ENCODE measurements at regions not wholly inside any gene's neighbourhood (a gene's known extent, or its start where the extent isn't known, plus 50 kb on each side); places are given as distances from the start of the nearest gene placed in this dataset.
A peak's percentile ranks its signal among the peaks of the same experiment; 100 is the strongest.
"Not testable (repeated sequence)": the region's sequence is repeated elsewhere in the genome, so short reads cannot be mapped to it uniquely, and the experiment has no call there.

DNA sequence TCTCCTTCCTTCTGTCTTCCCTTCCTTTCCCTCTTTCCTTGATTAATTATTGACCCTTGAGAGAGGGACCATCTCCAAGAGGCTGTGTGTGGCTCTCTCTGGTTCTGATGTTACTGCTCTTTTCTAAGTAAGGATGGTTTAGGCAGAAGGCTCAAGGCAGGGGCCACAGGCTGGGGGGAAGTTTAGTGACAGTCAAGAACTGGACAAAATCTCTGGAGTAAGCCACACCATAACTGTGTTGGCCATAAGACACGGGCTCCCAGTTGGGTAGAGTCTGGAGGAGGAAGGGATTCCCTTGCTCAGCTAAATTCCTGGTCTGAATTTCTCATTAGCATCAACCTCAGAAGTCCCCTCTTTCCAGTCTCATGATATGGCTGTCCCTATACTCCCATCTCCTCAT lies 74.7 kb downstream of the BUD13 start:
- DNase-seq = no peak

DNA sequence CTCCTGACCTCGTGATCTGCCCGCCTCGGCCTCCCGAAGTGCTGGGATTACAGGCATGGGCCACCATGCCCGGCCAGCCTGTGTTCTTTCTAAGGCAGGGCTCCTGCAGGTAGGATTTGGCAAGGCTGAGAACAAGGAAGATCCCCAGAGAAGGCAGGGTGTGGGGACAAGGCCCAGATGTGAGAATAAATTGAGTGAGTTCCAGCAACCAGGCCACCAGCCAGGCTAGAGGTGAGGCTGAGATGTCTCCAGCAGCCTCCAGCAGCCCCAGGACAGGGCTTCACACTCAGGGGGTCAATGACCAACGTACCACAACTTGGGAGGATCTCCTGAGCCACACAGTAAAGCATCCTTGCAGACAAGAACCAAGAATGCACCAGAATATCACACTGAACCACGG lies 75.1 kb downstream of the BUD13 start:
- DNase-seq = no peak

- DNase-seq = no peak
Observed at GRCh38 chr11:116697011-116697410, 75.8 kb downstream of the BUD13 start.

GRCh38 chr11:116696381-116696941 lies 76.3 kb downstream of the BUD13 start:
- DNase-seq = no peak

GRCh38 chr11:116695657-116696254 lies 77.0 kb downstream of the BUD13 start:
- no peak for DNase-seq

- no peak for DNase-seq
Observed at GRCh38 chr11:116694815-116695590, 77.8 kb downstream of the BUD13 start.

DNA sequence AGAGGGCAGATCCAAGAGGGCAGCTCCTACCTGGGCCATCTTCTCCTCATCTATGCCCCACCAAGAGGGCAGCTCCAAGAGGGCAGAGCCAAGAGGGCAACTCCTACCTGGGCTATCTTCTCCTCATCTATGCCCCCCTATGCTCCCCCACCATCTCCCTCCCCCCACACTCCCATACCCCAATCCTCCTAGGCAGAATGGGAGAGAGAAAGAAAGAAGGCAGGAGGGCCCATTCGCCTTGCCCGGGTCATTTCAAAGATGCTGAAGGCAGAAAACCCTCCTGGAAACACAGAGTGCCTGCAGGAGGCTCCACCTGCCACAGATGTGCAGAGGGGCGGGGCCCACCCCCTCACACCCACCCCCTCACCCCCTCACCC lies 78.5 kb downstream of the BUD13 start:
- no peak for DNase-seq

GRCh38 chr11:116693593-116694348 lies 79.0 kb downstream of the BUD13 start:
- DNase-seq = no peak

GRCh38 chr11:116693102-116693570 lies 79.7 kb downstream of the BUD13 start:
- DNase-seq = no peak

GRCh38 chr11:116692318-116693101 lies 80.3 kb downstream of the BUD13 start:
- DNase-seq = no peak

- DNase-seq = peak; percentile 3
Observed at GRCh38 chr11:116691771-116692177, 81.0 kb downstream of the BUD13 start.

- no peak for DNase-seq
Observed at GRCh38 chr11:116690611-116691010, 82.2 kb downstream of the BUD13 start.

DNA sequence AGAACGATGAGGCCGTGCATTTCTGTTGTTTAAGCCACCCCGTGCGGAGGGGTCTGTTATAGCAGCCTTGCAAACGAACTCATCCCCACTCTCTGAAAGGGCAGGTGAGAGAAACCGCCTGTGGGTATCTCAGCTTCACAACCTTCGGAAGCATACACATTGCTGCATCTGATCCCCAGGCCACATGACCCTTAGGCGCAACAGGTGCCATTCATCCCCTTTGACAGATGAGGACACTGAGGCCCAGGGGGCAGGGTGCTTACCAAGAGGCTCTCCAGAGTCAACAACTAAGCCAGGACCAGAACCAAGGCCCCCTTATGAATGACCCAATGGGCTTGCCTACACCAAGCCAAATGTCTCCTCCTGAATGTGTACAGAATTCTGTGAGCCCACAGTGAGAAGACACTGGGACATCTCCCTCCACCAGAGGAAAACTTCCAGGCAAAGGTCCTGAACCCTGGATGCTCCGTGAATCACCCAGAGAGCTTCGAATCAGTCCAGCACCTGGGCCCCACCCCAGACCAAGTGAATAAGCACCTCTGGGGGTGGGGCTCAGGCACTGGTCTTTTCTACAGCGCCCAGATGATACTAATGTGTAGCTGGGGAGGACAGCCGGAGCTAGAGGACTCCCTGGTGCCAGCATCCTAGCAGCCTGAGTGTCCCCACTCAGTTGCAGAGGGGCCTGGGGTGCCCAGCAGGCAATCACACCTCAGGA lies 83.2 kb downstream of the BUD13 start:
- DNase-seq = no peak

DNA sequence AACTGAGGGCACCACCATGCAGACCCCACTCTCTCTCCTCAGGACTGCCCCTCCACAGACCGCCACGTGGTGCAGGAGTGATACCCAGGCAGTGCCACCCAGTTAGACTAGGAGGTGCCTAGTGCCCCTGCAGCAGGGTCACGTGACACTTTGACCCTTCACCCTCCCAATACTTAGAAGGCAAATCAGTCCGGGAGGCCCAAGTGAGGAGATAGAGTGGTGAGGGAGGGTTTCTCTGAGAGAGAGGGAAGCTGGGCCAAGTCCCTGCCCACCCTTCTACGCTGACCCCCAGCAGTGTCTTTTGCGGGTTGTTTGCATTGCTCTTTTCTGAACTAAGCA lies 84.6 kb downstream of the BUD13 start:
- DNase-seq = no peak

DNA sequence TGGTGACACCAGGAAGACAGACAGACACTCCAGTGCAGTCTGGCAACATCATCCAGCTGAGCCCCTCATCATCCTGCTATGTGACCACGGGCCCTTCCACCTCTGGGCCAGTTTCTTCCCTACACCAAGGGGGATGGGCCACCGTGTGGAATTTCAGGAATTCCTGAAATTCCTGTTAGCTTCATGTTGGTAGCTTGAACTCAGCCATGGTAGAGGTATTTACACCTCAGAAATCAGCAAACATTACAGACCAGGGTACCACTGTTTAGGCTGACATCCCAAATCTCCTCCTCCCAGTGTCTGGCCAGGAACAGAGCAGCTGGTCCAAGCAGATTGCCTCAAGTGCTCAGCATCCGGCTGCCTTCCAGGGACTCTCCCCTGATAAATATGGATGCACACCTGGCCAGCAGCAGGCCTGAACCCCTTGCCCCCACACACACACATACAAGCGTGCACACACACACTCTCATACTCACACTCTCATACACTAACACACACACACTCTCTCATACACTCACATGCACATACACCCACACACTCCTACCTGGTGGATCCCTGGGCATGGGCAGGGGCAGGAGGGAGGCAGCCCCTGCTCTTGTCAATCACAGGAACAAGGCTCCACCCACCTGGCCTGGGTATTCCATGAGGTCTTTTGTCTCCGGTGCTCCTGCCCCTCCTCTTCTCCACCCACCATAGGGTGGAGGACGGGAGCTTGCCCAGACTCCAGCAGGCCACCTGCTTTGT lies 85.2 kb downstream of the BUD13 start:
- no peak for DNase-seq

DNA sequence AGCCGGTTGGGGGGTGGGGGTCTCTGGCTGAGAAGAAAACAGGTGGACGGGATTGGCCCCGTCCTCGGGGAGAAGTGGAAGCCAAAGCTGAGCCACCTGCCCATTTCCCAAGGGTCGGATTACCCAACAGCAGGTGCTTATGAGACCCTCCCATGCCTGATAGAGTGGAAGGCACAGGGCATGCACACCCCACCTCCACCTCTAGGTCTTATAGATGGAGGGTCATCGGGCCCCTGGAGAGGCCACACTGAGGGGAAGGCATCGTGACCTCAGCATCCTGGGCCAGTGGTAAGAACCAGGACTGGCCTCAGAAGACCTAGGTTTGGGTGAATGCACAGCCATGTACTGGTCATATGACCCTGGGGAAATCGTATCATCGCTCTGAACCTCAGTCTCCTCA lies 85.9 kb downstream of the BUD13 start:
- no peak for DNase-seq

GRCh38 chr11:116683982-116684381 lies 88.8 kb downstream of the BUD13 start:
- DNase-seq = no peak

- no peak for DNase-seq
Observed at GRCh38 chr11:116680349-116681125, 92.2 kb downstream of the BUD13 start.

GRCh38 chr11:116678887-116679286 lies 93.9 kb downstream of the BUD13 start:
- DNase-seq = no peak

DNA sequence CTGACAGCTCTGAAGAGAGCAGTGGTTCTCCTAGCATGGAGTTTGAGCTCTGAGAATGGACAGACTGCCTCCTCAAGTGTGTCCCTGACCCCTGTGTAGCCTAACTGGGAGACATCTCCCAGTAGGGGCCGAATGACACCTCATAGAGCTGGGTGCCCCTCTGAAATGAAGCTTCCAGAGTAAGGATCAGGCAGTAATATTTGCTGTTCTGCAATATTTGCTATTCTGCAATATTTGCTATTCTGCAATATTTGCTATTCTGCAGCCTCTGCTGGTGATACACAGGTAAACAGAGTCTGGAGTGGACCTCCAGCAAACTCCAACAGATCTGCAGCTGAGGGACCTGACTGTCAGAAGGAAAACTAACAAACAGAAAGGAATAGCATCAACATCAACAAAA lies 105.5 kb downstream of the BUD13 start:
- DNase-seq = not testable (repeated sequence)

All from inflammatory macrophage treated with lipopolysaccharide for 4 hours (primary cell).